T1000 (cell line): ENCODE measurements at regions not wholly inside any gene's neighbourhood (a gene's known extent, or its start where the extent isn't known, plus 50 kb on each side); places are given as distances from the start of the nearest gene placed in this dataset.

Experiments used
- DNase-seq: peaks from one replicate; lab custom pipeline; 2025; ENCODE audit warnings: mixed read lengths; lab: John Stamatoyannopoulos, UW

- DNase-seq, result no peak
Measured at GRCh38 chr10:47190802-47191450, 109.1 kb upstream of the GDF10 start.

GRCh38 chr10:47192273-47192672 is 107.7 kb upstream of the GDF10 start:
- no peak for DNase-seq

DNA sequence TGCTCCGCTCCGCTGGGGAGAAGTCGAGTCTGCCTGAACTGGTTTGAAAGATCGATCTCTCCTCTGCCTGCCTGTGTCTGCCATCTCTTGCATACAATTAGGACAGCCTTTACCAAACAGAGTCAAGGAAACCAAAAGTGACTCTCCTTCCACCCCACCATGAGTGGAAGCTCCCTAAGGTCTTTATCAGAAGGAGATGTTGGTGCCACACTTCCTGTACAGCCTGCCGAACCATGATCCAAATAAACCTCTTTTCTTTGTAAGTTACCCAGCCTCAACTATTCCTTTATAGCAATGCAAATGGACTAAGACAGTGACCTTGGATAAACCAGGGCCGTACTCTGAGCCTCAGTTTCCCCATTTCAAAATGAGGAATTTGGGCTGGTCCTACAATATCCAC is 106.3 kb upstream of the GDF10 start:
- DNase-seq, result no peak

- no peak for DNase-seq
Measured at GRCh38 chr10:47195274-47195885, 104.6 kb upstream of the GDF10 start.

- no peak for DNase-seq
Measured at GRCh38 chr10:47196691-47197090, 103.3 kb upstream of the GDF10 start.

DNA sequence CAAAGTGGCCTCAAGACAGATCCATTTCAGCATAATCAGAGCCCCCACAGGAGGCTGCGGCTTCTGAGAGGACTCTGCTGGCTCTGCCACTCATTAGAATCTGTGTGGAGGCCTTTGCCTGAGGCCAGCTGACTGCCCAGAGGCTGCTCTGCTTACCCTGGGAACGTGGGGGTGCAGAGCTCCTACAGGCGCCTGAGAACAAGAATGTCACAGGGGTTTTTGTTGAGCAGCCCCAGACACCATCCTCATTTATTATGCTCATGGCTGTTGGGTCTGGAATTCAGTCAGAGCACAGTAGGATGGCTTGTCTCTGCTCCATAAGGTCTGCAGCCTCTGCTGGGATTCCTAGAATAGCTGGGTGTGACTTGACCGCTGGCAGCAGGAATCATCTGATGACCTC is 101.8 kb upstream of the GDF10 start:
- DNase-seq, result no peak

DNA sequence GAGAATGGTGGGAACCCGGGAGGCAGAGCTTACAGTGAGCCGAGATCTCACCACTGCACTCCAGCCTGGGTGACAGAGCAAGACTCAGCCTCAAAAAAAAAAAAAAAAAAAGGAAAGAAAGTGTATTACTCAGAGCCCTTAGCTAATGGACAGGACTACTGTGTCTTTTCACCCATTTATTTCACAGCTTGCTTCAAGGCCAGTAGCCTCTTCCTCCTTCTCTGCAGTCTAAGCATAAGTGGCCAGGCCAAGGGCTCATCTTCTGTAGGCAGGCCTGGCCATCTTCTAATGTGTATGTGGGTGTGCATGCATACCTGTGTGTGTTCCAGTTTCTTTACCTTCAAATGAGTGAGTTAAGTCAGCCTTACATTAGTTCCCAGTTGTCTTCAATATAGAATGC is 94.8 kb upstream of the GDF10 start:
- no peak for DNase-seq

DNA sequence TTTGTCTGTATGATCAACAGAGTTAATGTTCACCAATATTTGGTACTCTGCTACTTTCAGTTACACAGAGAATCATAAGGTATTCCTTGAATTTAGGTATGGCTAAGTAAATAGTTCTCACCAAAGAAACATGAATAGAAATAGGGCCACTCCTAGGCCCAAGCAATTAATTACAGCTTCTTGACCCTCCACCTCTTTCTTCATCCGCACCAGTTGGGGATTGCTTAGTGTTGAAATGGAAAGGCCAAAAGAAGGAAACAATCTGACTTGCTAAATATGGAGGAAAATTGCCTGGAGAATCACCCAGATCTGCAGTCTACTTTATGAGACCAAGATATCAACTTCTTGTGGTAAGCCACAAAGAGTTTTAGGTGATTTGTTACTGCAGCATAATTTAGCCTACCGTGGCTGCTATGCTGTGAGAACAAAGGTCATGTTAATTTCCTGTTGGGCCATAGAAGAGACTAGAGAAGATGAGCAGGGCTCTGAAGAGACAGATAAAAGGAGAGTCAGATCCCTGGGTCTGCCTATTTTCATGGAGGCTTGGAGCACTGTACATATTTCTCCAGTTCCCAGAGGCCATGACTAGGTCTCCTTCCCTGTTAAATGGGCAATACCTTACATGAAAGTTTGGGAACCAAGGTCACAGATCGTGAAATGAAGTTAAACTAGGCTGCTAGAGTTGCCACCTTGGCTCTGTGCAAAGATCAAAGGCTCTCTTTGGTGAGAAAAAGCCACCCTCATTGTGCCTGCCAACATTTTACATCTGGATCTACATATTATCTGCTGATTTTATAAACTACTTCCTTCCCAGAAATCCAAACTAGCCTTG is 93.3 kb upstream of the GDF10 start:
- no peak for DNase-seq

DNA sequence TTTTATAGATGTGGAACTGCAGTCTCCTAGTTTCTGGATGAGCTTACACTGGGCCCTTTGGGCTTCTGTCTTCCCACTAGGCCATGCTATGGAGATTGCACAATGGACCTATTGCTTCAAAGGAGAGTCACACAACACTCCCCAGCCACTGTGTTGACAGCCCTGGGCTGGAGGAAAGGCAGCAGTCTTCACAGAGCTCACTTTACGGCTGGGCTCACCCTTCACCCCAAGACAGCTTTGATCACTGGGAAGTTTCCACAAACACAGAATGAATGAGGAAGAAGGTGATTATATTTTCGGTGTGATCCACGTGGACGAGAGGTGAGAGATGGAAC is 92.7 kb upstream of the GDF10 start:
- no peak for DNase-seq

- DNase-seq, result no peak
Measured at GRCh38 chr10:47207894-47208469, 92.0 kb upstream of the GDF10 start.

- no peak for DNase-seq
Measured at GRCh38 chr10:47209466-47209865, 90.5 kb upstream of the GDF10 start.

DNA sequence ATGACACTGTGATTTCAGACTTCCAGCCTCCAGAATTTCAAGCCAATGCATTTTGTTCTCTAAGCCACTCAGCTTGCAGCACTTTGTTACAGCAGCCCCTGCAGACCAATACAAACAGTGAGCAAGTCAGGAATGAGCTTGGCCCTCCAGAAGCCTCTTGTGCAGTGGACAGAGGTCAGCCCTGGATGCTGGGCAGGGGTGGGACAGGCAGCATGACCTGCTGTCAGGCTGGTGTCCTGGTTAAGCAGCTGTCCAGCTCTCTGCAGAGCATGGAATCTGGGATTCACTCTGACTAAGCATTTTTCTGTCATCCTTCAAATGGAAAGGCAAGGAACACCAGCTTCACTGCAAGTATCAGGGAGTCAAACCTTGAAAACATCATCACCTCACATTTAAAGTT is 85.5 kb upstream of the GDF10 start:
- no peak for DNase-seq

DNA sequence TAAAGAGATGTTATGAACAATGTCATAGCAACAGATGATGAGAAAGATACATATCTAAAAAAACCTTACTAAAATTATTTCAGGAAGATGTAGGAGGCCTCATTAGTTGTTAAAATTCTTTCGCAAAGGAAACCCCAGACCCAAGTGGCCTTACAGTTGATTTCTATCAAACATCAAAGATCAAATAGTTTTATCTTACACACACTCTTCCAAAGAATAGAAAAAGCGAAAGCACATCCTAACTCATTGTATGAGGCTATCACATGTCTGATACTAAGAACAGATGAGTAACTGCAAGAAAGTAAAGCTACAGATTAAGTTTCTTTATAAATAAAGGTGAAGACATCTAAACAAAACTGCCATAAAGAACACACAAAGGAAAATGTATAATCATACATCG is 82.9 kb upstream of the GDF10 start:
- no peak for DNase-seq

DNA sequence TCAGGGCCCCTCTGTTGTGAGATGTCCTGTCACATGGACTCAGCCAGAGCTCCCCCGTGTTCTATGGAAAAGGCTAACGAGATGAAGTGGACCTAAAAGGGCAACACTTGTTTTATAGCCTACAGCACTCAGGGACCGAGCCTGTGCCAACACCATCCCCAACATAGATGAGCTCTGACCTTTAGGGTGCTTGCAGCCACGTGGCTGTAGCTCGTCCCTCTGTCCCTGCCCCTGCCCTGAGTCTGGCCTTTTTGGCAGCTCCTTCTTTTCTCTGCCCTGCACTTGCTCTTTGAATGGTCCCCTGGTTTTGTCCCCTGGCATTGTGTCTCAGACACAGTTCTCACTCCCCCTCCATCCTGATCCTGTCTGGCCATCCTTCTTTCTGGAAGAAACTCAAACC is 81.2 kb upstream of the GDF10 start:
- DNase-seq, result no peak

GRCh38 chr10:47222461-47222860 is 77.5 kb upstream of the GDF10 start:
- no peak for DNase-seq

GRCh38 chr10:47223236-47223635 is 76.8 kb upstream of the GDF10 start:
- no peak for DNase-seq

- DNase-seq, result no peak
Measured at GRCh38 chr10:47224546-47225218, 75.3 kb upstream of the GDF10 start.

DNA sequence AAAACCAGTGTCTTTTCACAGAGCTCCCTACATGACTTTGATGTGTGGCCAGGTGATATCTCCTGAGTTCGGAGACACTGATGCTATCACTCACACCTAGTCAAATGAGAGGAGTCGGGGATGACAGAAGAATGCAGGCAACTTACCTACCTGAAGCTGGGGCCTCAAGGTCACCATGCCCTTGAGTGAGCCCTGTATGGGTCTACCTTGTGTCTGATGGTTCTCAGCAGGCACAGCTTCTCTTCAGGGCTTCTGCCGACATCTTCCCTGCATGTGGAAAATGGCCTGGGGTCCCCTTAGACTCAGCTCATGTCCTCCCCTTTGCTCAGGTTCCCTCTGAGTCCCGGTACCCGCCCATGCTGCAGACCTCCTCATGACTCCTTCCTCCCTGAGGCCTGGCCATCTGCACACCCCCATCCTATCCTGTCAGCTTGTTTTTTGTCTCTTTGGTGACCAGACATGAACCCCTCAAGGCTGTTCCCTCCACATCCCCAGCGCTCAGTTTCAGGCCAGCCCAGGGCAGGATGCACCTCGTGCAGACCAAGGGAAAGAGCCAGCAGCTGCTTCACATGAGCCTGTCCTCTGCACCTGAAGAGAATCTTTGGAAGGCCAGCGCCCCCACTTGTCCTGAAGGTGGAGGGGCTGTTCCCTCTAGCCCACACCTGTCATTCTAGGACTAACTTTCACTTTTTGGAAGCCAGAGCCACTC is 74.6 kb upstream of the GDF10 start:
- DNase-seq, result no peak

DNA sequence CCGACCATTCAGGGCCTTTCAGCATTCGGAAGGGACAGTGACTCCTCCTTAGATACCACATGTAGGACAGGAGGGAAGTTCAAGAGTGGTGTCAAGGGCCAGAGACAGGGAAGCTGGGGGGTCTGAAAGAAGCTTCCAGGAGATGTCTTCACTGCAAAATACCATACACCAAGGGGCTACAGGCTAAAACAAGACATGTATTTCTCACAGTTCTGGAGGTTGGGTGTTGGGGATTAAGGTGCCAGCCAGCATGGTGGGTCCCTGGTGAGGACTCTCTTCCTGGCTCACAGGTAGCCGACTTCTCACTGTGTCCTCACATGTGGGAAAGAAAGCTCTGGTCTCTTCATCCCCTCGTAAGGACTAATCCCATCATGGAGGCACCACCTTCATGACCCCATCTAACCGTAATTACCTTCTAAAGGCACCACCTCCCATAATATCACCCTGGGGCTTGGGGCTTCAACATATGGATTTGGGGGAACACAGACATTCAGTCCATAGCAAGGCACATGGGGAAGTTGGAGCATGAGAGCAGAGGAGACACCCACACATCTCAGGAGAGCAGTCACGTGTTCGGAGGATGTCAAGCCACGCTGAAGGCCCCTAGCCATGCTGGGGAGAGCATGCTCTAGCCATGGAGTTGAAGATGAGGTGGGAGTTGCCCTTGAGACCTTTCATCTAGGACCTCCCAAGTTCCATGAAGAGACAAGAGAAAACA is 73.9 kb upstream of the GDF10 start:
- no peak for DNase-seq

GRCh38 chr10:47230482-47230881 is 69.5 kb upstream of the GDF10 start:
- DNase-seq, result no peak

GRCh38 chr10:47230957-47231356 is 69.0 kb upstream of the GDF10 start:
- no peak for DNase-seq
